Caco-2 (cell line): ENCODE measurements at regions not wholly inside any gene's neighbourhood (a gene's known extent, or its start where the extent isn't known, plus 50 kb on each side); places are given as distances from the start of the nearest gene placed in this dataset.

Source experiments
- BruUV-seq: library from RNA; stranded (reverse); fragments of 400-500 nt; replicated peaks from 2 replicates; lab custom pipeline; 2021; lab: Mats Ljungman, UMichigan
- CTCF ChIA-PET: fragments of 300-600 bp; sonication (Branson Sonifier 250); formaldehyde crosslinking; loops from one replicate; lab custom pipeline; 2022; ENCODE audit warnings: antibody characterized with exemption; lab: Charles Lee
- POLR2A ChIA-PET: fragments of 300-600 bp; sonication (Branson Sonifier 250); formaldehyde crosslinking; loops from one replicate; lab custom pipeline; 2022; ENCODE audit warnings: antibody characterized with exemption; lab: Charles Lee
- DNase-seq, 2 experiments: peaks; one replicate each; pipeline versions ENCODE4 v3.0.0 to v3.0.0-alpha.2; 2020 to 2022
- H3K27me3 ChIP-seq: replicated peaks from 2 replicates; pipeline ENCODE4 v1.6.0; 2011; ENCODE audit warnings: low read length; ENCODE audit not compliant: control insufficient read depth, insufficient read depth
- H3K36me3 ChIP-seq: 2 replicates; pipeline ENCODE4 v1.5.1; 2011; ENCODE audit warnings: low read length; ENCODE audit not compliant: control insufficient read depth, insufficient read depth
- H3K4me1 ChIP-seq: fragments of 250-450 bp; sonication (Bioruptor Pico); 2 replicates; pipeline ENCODE4 v1.5.1; 2020; ENCODE audit warnings: mild to moderate bottlenecking
- H3K4me3 ChIP-seq: 2 replicates; pipeline ENCODE4 v1.5.1; 2011; ENCODE audit warnings: low read depth, mild to moderate bottlenecking, control low read depth, low read length
- H3K9me3 ChIP-seq: fragments of 250-450 bp; sonication (Bioruptor Pico); 2 replicates; pipeline ENCODE4 v1.5.1; 2020; ENCODE audit warnings: mild to moderate bottlenecking, moderate library complexity
- H3K27ac Mint-ChIP-seq: one replicate; pipeline ENCODE4 v1.8.0; 2022; ENCODE audit warnings: mixed read lengths; ENCODE audit not compliant: unreplicated experiment
- H3K27me3 Mint-ChIP-seq: one replicate; pipeline ENCODE4 v1.8.0; 2022; ENCODE audit warnings: mixed read lengths; ENCODE audit not compliant: insufficient read depth, unreplicated experiment
- H3K36me3 Mint-ChIP-seq: one replicate; pipeline ENCODE4 v1.8.0; 2022; ENCODE audit warnings: mild to moderate bottlenecking, mixed read lengths; ENCODE audit not compliant: insufficient read depth, unreplicated experiment
- H3K4me1 Mint-ChIP-seq: one replicate; pipeline ENCODE4 v1.8.0; 2022; ENCODE audit warnings: low read depth, mixed read lengths; ENCODE audit not compliant: unreplicated experiment
- H3K4me3 Mint-ChIP-seq: one replicate; pipeline ENCODE4 v1.8.0; 2022; ENCODE audit warnings: mild to moderate bottlenecking, moderate library complexity, mixed read lengths; ENCODE audit not compliant: unreplicated experiment
- H3K9me3 Mint-ChIP-seq: one replicate; pipeline ENCODE4 v1.8.0; 2022; ENCODE audit warnings: mixed read lengths; ENCODE audit not compliant: unreplicated experiment
- intact Hi-C: fragments of 100-400 bp; cut with micrococcal nuclease; formaldehyde crosslinking; loops from one replicate; pipeline ENCODE4 v1.10.0; 2022; ENCODE audit not compliant: unreplicated experiment
- TF ChIP-seq, protein P1 (sequence below), 2 experiments: fragments of 200-600 bp in 1 of 2; IDR thresholded peaks; 1 replicate in 1 of 2; 2 replicates in 1 of 2; pipeline versions ENCODE4 v1.5.1 to v1.8.0; 2011 to 2022; ENCODE audit warnings: antibody characterized with exemption in 1 of 2, control low read depth in 1 of 2, inconsistent platforms in 1 of 2, low read depth in 1 of 2, low read length in 1 of 2, mild to moderate bottlenecking in 1 of 2, moderate library complexity in 1 of 2; ENCODE audit not compliant: insufficient read depth in 1 of 2, severe bottlenecking in 1 of 2, unreplicated experiment in 1 of 2

DNA sequence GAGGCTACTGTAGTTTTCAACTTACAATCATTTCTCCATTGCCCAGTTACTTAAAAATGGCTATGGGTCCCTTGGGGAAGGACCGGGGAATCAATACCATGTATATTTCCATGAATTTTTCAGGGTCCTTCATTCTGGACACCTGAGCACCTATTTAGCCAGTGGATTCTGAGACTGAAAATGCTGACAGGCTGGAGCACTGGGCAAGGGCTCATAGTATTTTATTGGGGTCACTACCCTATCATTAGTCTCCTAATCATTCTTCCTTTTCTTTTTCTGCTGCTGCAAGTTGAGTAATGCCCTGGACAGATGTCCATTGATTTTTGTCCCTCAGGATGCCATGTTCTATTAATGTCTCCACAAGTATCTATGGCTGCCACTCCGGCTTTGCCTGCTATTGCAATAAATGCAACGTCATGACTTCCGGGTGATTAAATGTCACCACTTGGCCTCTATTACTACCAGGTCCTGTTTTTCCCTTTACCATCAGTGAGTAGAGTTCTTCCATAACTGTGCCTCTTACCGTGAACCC lies 279.3 kb upstream of the FBXL7 start:
- no peaks in the 10 kb centered on the region for H3K4me1 Mint-ChIP-seq
- Histone ChIP-seq H3K36me3 (no peaks in the 10 kb centered on the region), H3K27me3 (no peaks in the 10 kb centered on the region), H3K4me1 (no peaks in the 10 kb centered on the region), H3K4me3 (no peak overlapping the region), H3K9me3 (no peaks in the 10 kb centered on the region)
- ChIA-PET CTCF (no interaction called here), POLR2A (no interaction called here)
- peaks cover 5% of the 10 kb centered on the region for H3K27me3 Mint-ChIP-seq
- TF ChIP-seq, protein P1, sequence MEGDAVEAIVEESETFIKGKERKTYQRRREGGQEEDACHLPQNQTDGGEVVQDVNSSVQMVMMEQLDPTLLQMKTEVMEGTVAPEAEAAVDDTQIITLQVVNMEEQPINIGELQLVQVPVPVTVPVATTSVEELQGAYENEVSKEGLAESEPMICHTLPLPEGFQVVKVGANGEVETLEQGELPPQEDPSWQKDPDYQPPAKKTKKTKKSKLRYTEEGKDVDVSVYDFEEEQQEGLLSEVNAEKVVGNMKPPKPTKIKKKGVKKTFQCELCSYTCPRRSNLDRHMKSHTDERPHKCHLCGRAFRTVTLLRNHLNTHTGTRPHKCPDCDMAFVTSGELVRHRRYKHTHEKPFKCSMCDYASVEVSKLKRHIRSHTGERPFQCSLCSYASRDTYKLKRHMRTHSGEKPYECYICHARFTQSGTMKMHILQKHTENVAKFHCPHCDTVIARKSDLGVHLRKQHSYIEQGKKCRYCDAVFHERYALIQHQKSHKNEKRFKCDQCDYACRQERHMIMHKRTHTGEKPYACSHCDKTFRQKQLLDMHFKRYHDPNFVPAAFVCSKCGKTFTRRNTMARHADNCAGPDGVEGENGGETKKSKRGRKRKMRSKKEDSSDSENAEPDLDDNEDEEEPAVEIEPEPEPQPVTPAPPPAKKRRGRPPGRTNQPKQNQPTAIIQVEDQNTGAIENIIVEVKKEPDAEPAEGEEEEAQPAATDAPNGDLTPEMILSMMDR (IDR thresholded peaks at IDR 0.05; ENCODE audit: insufficient read depth in 1 of 2, low read depth in 1 of 2, low read length in 1 of 2, severe bottlenecking in 1 of 2, unreplicated experiment in 1 of 2) = no peak
- no peak for DNase-seq
- BruUV-seq = no TSS peak
- no peak overlapping the region for H3K4me3 Mint-ChIP-seq
- H3K9me3 Mint-ChIP-seq = peaks cover 8% of the 10 kb centered on the region
- no peaks in the 10 kb centered on the region for H3K36me3 Mint-ChIP-seq
- H3K27ac Mint-ChIP-seq = no peak overlapping the region
- intact Hi-C loops = no loop called here

- TF ChIP-seq, protein P1 (IDR thresholded peaks at IDR 0.05; ENCODE audit: insufficient read depth in 1 of 2, low read depth in 1 of 2, low read length in 1 of 2, severe bottlenecking in 1 of 2, unreplicated experiment in 1 of 2) = no peak
- no peaks in the 10 kb centered on the region for H3K4me1 Mint-ChIP-seq
- H3K9me3 Mint-ChIP-seq = no peaks in the 10 kb centered on the region
- H3K4me3 ChIP-seq = no peak overlapping the region
- no peaks in the 10 kb centered on the region for H3K27me3 ChIP-seq
- CTCF ChIA-PET = no interaction called here
- no peak for DNase-seq
- intact Hi-C loops = no loop called here
- H3K4me1 ChIP-seq = no peaks in the 10 kb centered on the region
- H3K9me3 ChIP-seq = no peaks in the 10 kb centered on the region
- H3K36me3 ChIP-seq = no peaks in the 10 kb centered on the region
- POLR2A ChIA-PET = no interaction called here
- no peak overlapping the region for H3K4me3 Mint-ChIP-seq
- H3K36me3 Mint-ChIP-seq = no peaks in the 10 kb centered on the region
- BruUV-seq = no TSS peak
- no peak overlapping the region for H3K27ac Mint-ChIP-seq
- peaks cover 5% of the 10 kb centered on the region for H3K27me3 Mint-ChIP-seq
Observed at GRCh38 chr5:15215056-15215455, 284.9 kb upstream of the FBXL7 start.

DNA sequence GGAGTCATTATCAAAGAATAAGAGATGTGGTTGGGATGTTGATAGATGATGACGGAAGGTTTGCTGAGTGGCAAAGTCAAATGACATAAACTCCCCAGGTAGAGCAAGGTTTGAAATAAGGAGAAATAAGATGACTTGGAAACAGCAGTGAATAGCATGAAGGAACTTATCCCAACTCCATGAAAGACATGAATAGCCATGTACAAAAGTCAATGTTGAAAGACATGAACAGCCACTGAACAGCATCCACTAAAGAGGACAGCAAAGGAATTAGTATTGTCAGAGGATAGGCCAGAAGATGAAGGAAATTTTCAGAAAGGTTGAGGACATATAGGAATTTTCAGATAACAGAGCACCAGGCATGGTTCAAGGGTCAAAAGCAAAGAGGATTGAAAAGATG lies 286.0 kb upstream of the FBXL7 start:
- H3K4me1 Mint-ChIP-seq = no peaks in the 10 kb centered on the region
- H3K4me3 ChIP-seq = no peak overlapping the region
- no peaks in the 10 kb centered on the region for H3K36me3 Mint-ChIP-seq
- no peaks in the 10 kb centered on the region for H3K9me3 ChIP-seq
- H3K27ac Mint-ChIP-seq = no peak overlapping the region
- H3K4me3 Mint-ChIP-seq = no peak overlapping the region
- CTCF ChIA-PET = no interaction called here
- intact Hi-C loops = no loop called here
- no peak for DNase-seq
- POLR2A ChIA-PET = no interaction called here
- H3K27me3 ChIP-seq = no peaks in the 10 kb centered on the region
- peaks cover 5% of the 10 kb centered on the region for H3K27me3 Mint-ChIP-seq
- no peaks in the 10 kb centered on the region for H3K36me3 ChIP-seq
- H3K4me1 ChIP-seq = no peaks in the 10 kb centered on the region
- BruUV-seq = no TSS peak
- H3K9me3 Mint-ChIP-seq = no peaks in the 10 kb centered on the region
- TF ChIP-seq, protein P1 (IDR thresholded peaks at IDR 0.05; ENCODE audit: insufficient read depth in 1 of 2, low read depth in 1 of 2, low read length in 1 of 2, severe bottlenecking in 1 of 2, unreplicated experiment in 1 of 2) = no peak
